ENCODE measurements at regions not wholly inside any gene's neighbourhood (a gene's known extent, or its start where the extent isn't known, plus 50 kb on each side); places are given as distances from the start of the nearest gene placed in this dataset.
"Not testable (repeated sequence)": the region's sequence is repeated elsewhere in the genome, so short reads cannot be mapped to it uniquely, and the experiment has no call there.

- H3K4me3 ChIP-seq: no peak overlapping the region
- intact Hi-C loops (cut with DNase I): no loop called here
- H3K4me1 ChIP-seq: peaks cover 0 to 4% (median 0%) of the 10 kb centered on the region in 4 donors
- no peaks in the 10 kb centered on the region for H3K36me3 ChIP-seq
- H3K9me3 ChIP-seq: no peaks in the 10 kb centered on the region
- TF ChIP-seq CTCF (IDR thresholded peaks at IDR 0.05): no peak
- TF ChIP-seq POLR2A (IDR thresholded peaks at IDR 0.05): no peak
- ATAC-seq (no peak), DNase-seq (no peak)
- no peaks in the 10 kb centered on the region for H3K27me3 ChIP-seq
- WGBS (ENCODE audit: insufficient coverage, low coverage, low lambda C conversion rate, missing lambda C conversion rate): 88% methylated on average over 4 of the region's 4 CpGs
- no peak overlapping the region for H3K27ac ChIP-seq
Measured at GRCh38 chr7:54947266-54947665, 71.6 kb upstream of the EGFR start.

GRCh38 chr7:54949514-54949913 lies 69.3 kb upstream of the EGFR start:
- H3K4me3 ChIP-seq; H3K9me3 ChIP-seq; H3K36me3 ChIP-seq; H3K4me1 ChIP-seq; ATAC-seq; H3K27me3 ChIP-seq; intact Hi-C loops (cut with DNase I); H3K27ac ChIP-seq; DNase-seq: not testable (repeated sequence)
- WGBS (ENCODE audit: insufficient coverage, low coverage, low lambda C conversion rate, missing lambda C conversion rate): no CpG with 5 or more reads among the region's 1 CpG

GRCh38 chr7:54955296-54955695 lies 63.5 kb upstream of the EGFR start:
- H3K4me3 ChIP-seq: no peak overlapping the region
- H3K27ac ChIP-seq: no peak overlapping the region
- H3K36me3 ChIP-seq: no peaks in the 10 kb centered on the region
- no peak for TF ChIP-seq CTCF (IDR thresholded peaks at IDR 0.05)
- no peak for TF ChIP-seq POLR2A (IDR thresholded peaks at IDR 0.05)
- no peak for ATAC-seq
- intact Hi-C loops (cut with DNase I): no loop called here
- WGBS (ENCODE audit: insufficient coverage, low coverage, low lambda C conversion rate, missing lambda C conversion rate): 70% methylated on average over 2 of the region's 2 CpGs
- no peaks in the 10 kb centered on the region for H3K27me3 ChIP-seq
- DNase-seq: no peak
- H3K4me1 ChIP-seq: no peaks in the 10 kb centered on the region
- no peaks in the 10 kb centered on the region for H3K9me3 ChIP-seq

GRCh38 chr7:54955696-54956420 lies 63.0 kb upstream of the EGFR start:
- no peak for ATAC-seq
- no peak overlapping the region for H3K27ac ChIP-seq
- no peak overlapping the region for H3K4me3 ChIP-seq
- no peak for DNase-seq
- WGBS (ENCODE audit: insufficient coverage, low coverage, low lambda C conversion rate, missing lambda C conversion rate): 92% methylated on average over 6 of the region's 8 CpGs
- TF ChIP-seq CTCF (IDR thresholded peaks at IDR 0.05) (no peak), POLR2A (IDR thresholded peaks at IDR 0.05) (no peak)
- H3K27me3 ChIP-seq: no peaks in the 10 kb centered on the region
- H3K4me1 ChIP-seq: no peaks in the 10 kb centered on the region
- no peaks in the 10 kb centered on the region for H3K9me3 ChIP-seq
- H3K36me3 ChIP-seq: no peaks in the 10 kb centered on the region
- intact Hi-C loops (cut with DNase I): no loop called here

GRCh38 chr7:54956865-54957264 lies 62.0 kb upstream of the EGFR start:
- H3K36me3 ChIP-seq: no peaks in the 10 kb centered on the region
- TF ChIP-seq POLR2A (IDR thresholded peaks at IDR 0.05): no peak
- no peak for TF ChIP-seq CTCF (IDR thresholded peaks at IDR 0.05)
- H3K4me3 ChIP-seq: no peak overlapping the region
- H3K4me1 ChIP-seq: no peaks in the 10 kb centered on the region
- H3K9me3 ChIP-seq: no peaks in the 10 kb centered on the region
- ATAC-seq (no peak), DNase-seq (no peak)
- WGBS (ENCODE audit: insufficient coverage, low coverage, low lambda C conversion rate, missing lambda C conversion rate): 90% methylated on average over 8 of the region's 13 CpGs
- no peak overlapping the region for H3K27ac ChIP-seq
- no peaks in the 10 kb centered on the region for H3K27me3 ChIP-seq
- intact Hi-C loops (cut with DNase I): no loop called here

Data from right lobe of liver (tissue), 6 donors.